ENCODE measurements at regions not wholly inside any gene's neighbourhood (a gene's known extent, or its start where the extent isn't known, plus 50 kb on each side); places are given as distances from the start of the nearest gene placed in this dataset.

GRCh38 chr11:80328774-80329173 lies 887.9 kb upstream of the TENM4 start:
- 100% methylated on average over 1 of the region's 1 CpG for WGBS

GRCh38 chr11:80327956-80328614 lies 887.3 kb upstream of the TENM4 start:
- no peaks in the 10 kb centered on the region for H3K9me3 ChIP-seq (ENCODE audit: control insufficient read depth, low read length)
- H3K79me1 ChIP-seq (replicated peaks; ENCODE audit: low read length, poor library complexity, severe bottlenecking), result no peaks in the 10 kb centered on the region
- no peak for DNase-seq
- H3K4me1 ChIP-seq (ENCODE audit: control insufficient read depth, insufficient read depth, low read depth, low read length), result peaks cover 3% of the 10 kb centered on the region
- H3K4me2 ChIP-seq (ENCODE audit: low read length, poor library complexity, severe bottlenecking), result no peak overlapping the region
- no peaks in the 10 kb centered on the region for H3K36me3 ChIP-seq (ENCODE audit: control insufficient read depth in 1 of 2, insufficient read depth in 2 of 2, low read depth in 1 of 2, low read length in 2 of 2)
- H2BK120ac ChIP-seq (ENCODE audit: low read depth, low read length), result no peak overlapping the region
- H3K4ac ChIP-seq (ENCODE audit: low read depth in 1 of 2, low read length in 2 of 2), result no peak overlapping the region
- no peak overlapping the region for H3K23ac ChIP-seq (ENCODE audit: low read length in 2 of 2)
- 77% methylated on average over 4 of the region's 4 CpGs for WGBS
- no peaks in the 10 kb centered on the region for H3K27me3 ChIP-seq (ENCODE audit: control insufficient read depth in 1 of 2, insufficient read depth in 1 of 2, low read length in 2 of 2)
- H3K14ac ChIP-seq (ENCODE audit: low read length in 2 of 2), result no peak overlapping the region
- no peak overlapping the region for H2AK5ac ChIP-seq (ENCODE audit: low read length, severe bottlenecking)
- H3K18ac ChIP-seq (ENCODE audit: low read depth in 1 of 2, low read length in 2 of 2), result no peak overlapping the region
- no peak overlapping the region for H4K8ac ChIP-seq (ENCODE audit: low read length)
- H3K27ac ChIP-seq (ENCODE audit: low read length, poor library complexity, severe bottlenecking), result no peak overlapping the region
- no peak overlapping the region for H4K91ac ChIP-seq (ENCODE audit: low read length)
- H3K9ac ChIP-seq (ENCODE audit: low read length), result no peak overlapping the region
- no peak overlapping the region for H2BK15ac ChIP-seq (ENCODE audit: low read depth, poor library complexity, severe bottlenecking)
- H3K4me3 ChIP-seq (ENCODE audit: insufficient read depth in 1 of 2, low read depth in 1 of 2, low read length in 2 of 2), result no peak overlapping the region
- peak overlapping the region; percentile 24 for H2BK5ac ChIP-seq (ENCODE audit: low read depth, low read length, poor library complexity, severe bottlenecking)
- no peak overlapping the region for H2BK12ac ChIP-seq (ENCODE audit: low read length in 2 of 2)
- no peak overlapping the region for H2AFZ ChIP-seq (ENCODE audit: low read depth, low read length)

More at GRCh38 chr11:80328774-80329173, 887.9 kb upstream of the TENM4 start:
- H2BK15ac ChIP-seq (ENCODE audit: low read depth, poor library complexity, severe bottlenecking), result no peak overlapping the region
- no peaks in the 10 kb centered on the region for H3K9me3 ChIP-seq (ENCODE audit: control insufficient read depth, low read length)
- no peak overlapping the region for H3K18ac ChIP-seq (ENCODE audit: low read depth in 1 of 2, low read length in 2 of 2)
- no peak overlapping the region for H4K8ac ChIP-seq (ENCODE audit: low read length)
- H2AFZ ChIP-seq (ENCODE audit: low read depth, low read length), result no peak overlapping the region
- no peak for DNase-seq
- H3K27ac ChIP-seq (ENCODE audit: low read length, poor library complexity, severe bottlenecking), result no peak overlapping the region
- H3K9ac ChIP-seq (ENCODE audit: low read length), result no peak overlapping the region
- H2AK5ac ChIP-seq (ENCODE audit: low read length, severe bottlenecking), result no peak overlapping the region
- H3K4ac ChIP-seq (ENCODE audit: low read depth in 1 of 2, low read length in 2 of 2), result no peak overlapping the region
- no peak overlapping the region for H3K14ac ChIP-seq (ENCODE audit: low read length in 2 of 2)
- no peak overlapping the region for H2BK12ac ChIP-seq (ENCODE audit: low read length in 2 of 2)
- no peaks in the 10 kb centered on the region for H3K27me3 ChIP-seq (ENCODE audit: control insufficient read depth in 1 of 2, insufficient read depth in 1 of 2, low read length in 2 of 2)
- peaks cover 3% of the 10 kb centered on the region for H3K4me1 ChIP-seq (ENCODE audit: control insufficient read depth, insufficient read depth, low read depth, low read length)
- no peaks in the 10 kb centered on the region for H3K36me3 ChIP-seq (ENCODE audit: control insufficient read depth in 1 of 2, insufficient read depth in 2 of 2, low read depth in 1 of 2, low read length in 2 of 2)
- H2BK120ac ChIP-seq (ENCODE audit: low read depth, low read length), result no peak overlapping the region
- no peaks in the 10 kb centered on the region for H3K79me1 ChIP-seq (replicated peaks; ENCODE audit: low read length, poor library complexity, severe bottlenecking)
- H2BK5ac ChIP-seq (ENCODE audit: low read depth, low read length, poor library complexity, severe bottlenecking), result no peak overlapping the region
- H3K4me3 ChIP-seq (ENCODE audit: insufficient read depth in 1 of 2, low read depth in 1 of 2, low read length in 2 of 2), result no peak overlapping the region
- no peak overlapping the region for H4K91ac ChIP-seq (ENCODE audit: low read length)
- H3K4me2 ChIP-seq (ENCODE audit: low read length, poor library complexity, severe bottlenecking), result no peak overlapping the region
- no peak overlapping the region for H3K23ac ChIP-seq (ENCODE audit: low read length in 2 of 2)

GRCh38 chr11:80321786-80322185 lies 881.0 kb upstream of the TENM4 start:
- H3K14ac ChIP-seq (ENCODE audit: low read length in 2 of 2), result no peak overlapping the region
- H4K8ac ChIP-seq (ENCODE audit: low read length), result no peak overlapping the region
- H3K4ac ChIP-seq (ENCODE audit: low read depth in 1 of 2, low read length in 2 of 2), result no peak overlapping the region
- H2BK12ac ChIP-seq (ENCODE audit: low read length in 2 of 2), result no peak overlapping the region
- DNase-seq, result no peak
- no peaks in the 10 kb centered on the region for H3K9me3 ChIP-seq (ENCODE audit: control insufficient read depth, low read length)
- H4K91ac ChIP-seq (ENCODE audit: low read length), result no peak overlapping the region
- H3K4me2 ChIP-seq (ENCODE audit: low read length, poor library complexity, severe bottlenecking), result no peak overlapping the region
- no peak overlapping the region for H2BK15ac ChIP-seq (ENCODE audit: low read depth, poor library complexity, severe bottlenecking)
- H2AK5ac ChIP-seq (ENCODE audit: low read length, severe bottlenecking), result no peak overlapping the region
- no peaks in the 10 kb centered on the region for H3K4me1 ChIP-seq (ENCODE audit: control insufficient read depth, insufficient read depth, low read depth, low read length)
- no peak overlapping the region for H3K23ac ChIP-seq (ENCODE audit: low read length in 2 of 2)
- H2BK120ac ChIP-seq (ENCODE audit: low read depth, low read length), result no peak overlapping the region
- H3K18ac ChIP-seq (ENCODE audit: low read depth in 1 of 2, low read length in 2 of 2), result no peak overlapping the region
- H3K9ac ChIP-seq (ENCODE audit: low read length), result no peak overlapping the region
- H3K27ac ChIP-seq (ENCODE audit: low read length, poor library complexity, severe bottlenecking), result no peak overlapping the region
- H3K79me1 ChIP-seq (replicated peaks; ENCODE audit: low read length, poor library complexity, severe bottlenecking), result no peaks in the 10 kb centered on the region
- no peak overlapping the region for H3K4me3 ChIP-seq (ENCODE audit: insufficient read depth in 1 of 2, low read depth in 1 of 2, low read length in 2 of 2)
- no peaks in the 10 kb centered on the region for H3K36me3 ChIP-seq (ENCODE audit: control insufficient read depth in 1 of 2, insufficient read depth in 2 of 2, low read depth in 1 of 2, low read length in 2 of 2)
- H2AFZ ChIP-seq (ENCODE audit: low read depth, low read length), result no peak overlapping the region
- no peaks in the 10 kb centered on the region for H3K27me3 ChIP-seq (ENCODE audit: control insufficient read depth in 1 of 2, insufficient read depth in 1 of 2, low read length in 2 of 2)
- WGBS, result no CpG with 5 or more reads among the region's 2 CpGs
- H2BK5ac ChIP-seq (ENCODE audit: low read depth, low read length, poor library complexity, severe bottlenecking), result no peak overlapping the region

GRCh38 chr11:80320765-80321164 lies 879.9 kb upstream of the TENM4 start:
- WGBS, result 90% methylated on average over 3 of the region's 4 CpGs
- no peaks in the 10 kb centered on the region for H3K9me3 ChIP-seq (ENCODE audit: control insufficient read depth, low read length)
- H3K9ac ChIP-seq (ENCODE audit: low read length), result no peak overlapping the region
- H3K27me3 ChIP-seq (ENCODE audit: control insufficient read depth in 1 of 2, insufficient read depth in 1 of 2, low read length in 2 of 2), result no peaks in the 10 kb centered on the region
- H4K8ac ChIP-seq (ENCODE audit: low read length), result no peak overlapping the region
- H2BK5ac ChIP-seq (ENCODE audit: low read depth, low read length, poor library complexity, severe bottlenecking), result no peak overlapping the region
- H3K14ac ChIP-seq (ENCODE audit: low read length in 2 of 2), result no peak overlapping the region
- H2BK15ac ChIP-seq (ENCODE audit: low read depth, poor library complexity, severe bottlenecking), result no peak overlapping the region
- H2AFZ ChIP-seq (ENCODE audit: low read depth, low read length), result no peak overlapping the region
- H3K23ac ChIP-seq (ENCODE audit: low read length in 2 of 2), result no peak overlapping the region
- no peak overlapping the region for H3K18ac ChIP-seq (ENCODE audit: low read depth in 1 of 2, low read length in 2 of 2)
- no peaks in the 10 kb centered on the region for H3K4me1 ChIP-seq (ENCODE audit: control insufficient read depth, insufficient read depth, low read depth, low read length)
- no peak overlapping the region for H3K4me2 ChIP-seq (ENCODE audit: low read length, poor library complexity, severe bottlenecking)
- no peaks in the 10 kb centered on the region for H3K36me3 ChIP-seq (ENCODE audit: control insufficient read depth in 1 of 2, insufficient read depth in 2 of 2, low read depth in 1 of 2, low read length in 2 of 2)
- H3K4ac ChIP-seq (ENCODE audit: low read depth in 1 of 2, low read length in 2 of 2), result no peak overlapping the region
- H3K79me1 ChIP-seq (replicated peaks; ENCODE audit: low read length, poor library complexity, severe bottlenecking), result no peaks in the 10 kb centered on the region
- H2AK5ac ChIP-seq (ENCODE audit: low read length, severe bottlenecking), result no peak overlapping the region
- H3K27ac ChIP-seq (ENCODE audit: low read length, poor library complexity, severe bottlenecking), result no peak overlapping the region
- H2BK120ac ChIP-seq (ENCODE audit: low read depth, low read length), result no peak overlapping the region
- H4K91ac ChIP-seq (ENCODE audit: low read length), result no peak overlapping the region
- no peak for DNase-seq
- no peak overlapping the region for H2BK12ac ChIP-seq (ENCODE audit: low read length in 2 of 2)
- H3K4me3 ChIP-seq (ENCODE audit: insufficient read depth in 1 of 2, low read depth in 1 of 2, low read length in 2 of 2), result no peak overlapping the region
